H1 (cell line): ENCODE measurements at regions not wholly inside any gene's neighbourhood (a gene's known extent, or its start where the extent isn't known, plus 50 kb on each side); places are given as distances from the start of the nearest gene placed in this dataset.

Source experiments
- CTCF ChIA-PET: fragments of 300-600 bp; sonication (Branson Sonifier 250); formaldehyde crosslinking; loops from one replicate; lab custom pipeline; 2021; ENCODE audit not compliant: partially characterized antibody; lab: Charles Lee
- POLR2A ChIA-PET: fragments of 300-600 bp; sonication (Branson Sonifier 250); formaldehyde crosslinking; loops from one replicate; lab custom pipeline; 2021; ENCODE audit warnings: inconsistent platforms; ENCODE audit not compliant: partially characterized antibody; lab: Charles Lee
- DNase-seq, 2 experiments: peaks; one replicate each; pipeline versions ENCODE4 v3.0.0 to v3.0.0-alpha.2; 2010 to 2022; ENCODE audit warnings: low spot score in 2 of 2, low read depth in 1 of 2, mixed read lengths in 1 of 2
- FAIRE-seq: peaks from 2 replicates; lab custom pipeline; 2011; peaks lifted over from hg19 to GRCh38; lab: Jason Lieb, UNC
- H2AFZ ChIP-seq: 2 replicates; pipeline ENCODE4 v1.8.1; 2012; ENCODE audit warnings: low read length, inconsistent platforms
- H2AK5ac ChIP-seq: 2 replicates; pipeline ENCODE4 v1.6.1; 2013; ENCODE audit warnings: low read depth, low read length
- H2BK120ac ChIP-seq: replicated peaks from 2 replicates; pipeline ENCODE3; 2013; ENCODE audit warnings: low read depth, low read length, inconsistent platforms
- H2BK12ac ChIP-seq: 2 replicates; pipeline ENCODE4 v1.6.1; 2013; ENCODE audit warnings: low read depth, low read length
- H2BK15ac ChIP-seq: 2 replicates; pipeline ENCODE4 v1.6.1; 2013; ENCODE audit warnings: low read length
- H2BK20ac ChIP-seq: 2 replicates; pipeline ENCODE4 v1.6.1; 2013; ENCODE audit warnings: low read length
- H2BK5ac ChIP-seq: 2 replicates; pipeline ENCODE4 v1.6.1; 2013; ENCODE audit warnings: low read depth, low read length
- H3K14ac ChIP-seq: 2 replicates; pipeline ENCODE4 v1.6.1; 2013; ENCODE audit warnings: inconsistent platforms; ENCODE audit not compliant: insufficient read length
- H3K18ac ChIP-seq: 2 replicates; pipeline ENCODE4 v1.6.1; 2013; ENCODE audit warnings: low read length; ENCODE audit errors: extremely low read depth
- H3K23ac ChIP-seq: 2 replicates; pipeline ENCODE4 v1.6.1; 2013; ENCODE audit warnings: inconsistent platforms; ENCODE audit not compliant: insufficient read length
- H3K23me2 ChIP-seq: 2 replicates; pipeline ENCODE4 v1.6.1; 2013; ENCODE audit warnings: low read depth, low read length
- H3K27ac ChIP-seq: 2 replicates; pipeline ENCODE4 v1.6.1; 2011; ENCODE audit warnings: low read depth, low read length, inconsistent platforms
- H3K27me3 ChIP-seq, 4 experiments: replicated peaks in 1 of 4; 1 replicate in 1 of 4; 2 replicates in 3 of 4; pipeline versions ENCODE4 v1.6.1 to v1.8.1; 2011 to 2013; ENCODE audit warnings: low read length in 3 of 4, mild to moderate bottlenecking in 3 of 4, inconsistent platforms in 2 of 4, mixed read lengths in 2 of 4, moderate library complexity in 1 of 4; ENCODE audit not compliant: control insufficient read depth in 3 of 4, insufficient read depth in 3 of 4; ENCODE audit errors: extremely low read depth in 1 of 4
- H3K36me3 ChIP-seq, 4 experiments: 2 replicates each; pipeline versions ENCODE4 v1.6.1 to v1.8.1; 2011 to 2013; ENCODE audit warnings: mild to moderate bottlenecking in 4 of 4, low read length in 3 of 4, moderate library complexity in 2 of 4, control low read depth in 1 of 4, inconsistent platforms in 1 of 4; ENCODE audit not compliant: insufficient read depth in 4 of 4, control insufficient read depth in 2 of 4
- H3K4ac ChIP-seq: replicated peaks from 2 replicates; pipeline ENCODE3; 2013; ENCODE audit warnings: low read length, low read depth, mixed read lengths, inconsistent platforms; ENCODE audit not compliant: insufficient read length
- H3K4me1 ChIP-seq, 4 experiments: replicated peaks in 1 of 4; 1 replicate in 1 of 4; 2 replicates in 3 of 4; pipeline versions ENCODE4 v1.6.1 to v1.8.1; 2011 to 2013; ENCODE audit warnings: low read length in 3 of 4, inconsistent platforms in 2 of 4, mixed read lengths in 1 of 4; ENCODE audit not compliant: insufficient read depth in 4 of 4, control insufficient read depth in 3 of 4
- H3K4me2 ChIP-seq, 2 experiments: 2 replicates each; pipeline versions ENCODE4 v1.6.1 to v1.8.1; 2011 to 2013; ENCODE audit warnings: low read depth in 2 of 2, low read length in 2 of 2, control low read depth in 1 of 2, inconsistent platforms in 1 of 2, mild to moderate bottlenecking in 1 of 2; ENCODE audit not compliant: insufficient read depth in 1 of 2
- H3K4me3 ChIP-seq, 4 experiments: fragments of 200-600, 300-600 bp in 1 of 4; sonication (generic), shearing (Covaris generic), sonication (Bioruptor Twin) in 1 of 4; 2 replicates each; pipeline versions ENCODE4 v1.5.1 to v1.8.1; 2011 to 2016; ENCODE audit warnings: low read length in 4 of 4, low read depth in 3 of 4, control low read depth in 2 of 4, inconsistent platforms in 2 of 4, mild to moderate bottlenecking in 2 of 4, mixed read lengths in 1 of 4, moderate library complexity in 1 of 4; ENCODE audit not compliant: insufficient read depth in 2 of 4; ENCODE audit errors: extremely low read depth in 1 of 4
- H3K56ac ChIP-seq: replicated peaks from 2 replicates; pipeline ENCODE3; 2013; ENCODE audit warnings: low read depth, mild to moderate bottlenecking, mixed read lengths, low read length, inconsistent platforms; ENCODE audit not compliant: insufficient read length
- H3K79me1 ChIP-seq: 2 replicates; pipeline ENCODE4 v1.6.1; 2013; ENCODE audit warnings: low read depth, low read length, control low read depth
- H3K79me2 ChIP-seq, 2 experiments: 2 replicates each; pipeline versions ENCODE4 v1.6.1 to v1.8.1; 2012 to 2013; ENCODE audit warnings: low read length in 2 of 2, mild to moderate bottlenecking in 2 of 2, inconsistent platforms in 1 of 2; ENCODE audit not compliant: insufficient read depth in 2 of 2, control insufficient read depth in 1 of 2
- H3K9ac ChIP-seq, 4 experiments: replicated peaks in 1 of 4; 1 replicate in 1 of 4; 2 replicates in 3 of 4; pipeline versions ENCODE4 v1.6.1 to v1.8.1; 2011 to 2013; ENCODE audit warnings: low read depth in 3 of 4, low read length in 3 of 4, control low read depth in 2 of 4, mild to moderate bottlenecking in 2 of 4, moderate library complexity in 2 of 4, inconsistent platforms in 1 of 4; ENCODE audit errors: extremely low read depth in 1 of 4
- H3K9me3 ChIP-seq, 2 experiments: 2 replicates each; pipeline versions ENCODE4 v1.6.1 to v1.8.1; 2012 to 2013; ENCODE audit warnings: mild to moderate bottlenecking in 2 of 2, moderate library complexity in 2 of 2, control low read depth in 1 of 2, inconsistent platforms in 1 of 2, low read depth in 1 of 2, low read length in 1 of 2, mixed read lengths in 1 of 2; ENCODE audit not compliant: insufficient read depth in 2 of 2
- H4K20me1 ChIP-seq, 2 experiments: replicated peaks in 1 of 2; 2 replicates each; pipeline versions ENCODE3 to v1.8.1; 2011 to 2013; ENCODE audit warnings: inconsistent platforms in 2 of 2, low read length in 2 of 2, mild to moderate bottlenecking in 1 of 2; ENCODE audit not compliant: insufficient read depth in 2 of 2, control insufficient read depth in 1 of 2
- H4K5ac ChIP-seq: 2 replicates; pipeline ENCODE4 v1.6.1; 2013; ENCODE audit warnings: low read length, low read depth, mixed read lengths, inconsistent platforms; ENCODE audit not compliant: insufficient read length
- H4K8ac ChIP-seq: 2 replicates; pipeline ENCODE4 v1.8.0; 2013; ENCODE audit warnings: mild to moderate bottlenecking, moderate library complexity, low read length, inconsistent platforms; ENCODE audit not compliant: insufficient read depth; ENCODE audit errors: extremely low read depth
- H4K91ac ChIP-seq: replicated peaks from 2 replicates; pipeline ENCODE3; 2013; ENCODE audit warnings: low read length, mixed read lengths, inconsistent platforms; ENCODE audit not compliant: insufficient read length
- BCL11A ChIP-seq, 2 experiments: IDR thresholded peaks; one replicate each; pipeline ENCODE4 v1.6.1; 2011; ENCODE audit warnings: low read depth in 2 of 2, low read length in 2 of 2, mild to moderate bottlenecking in 2 of 2
- CTBP2 ChIP-seq: IDR thresholded peaks from 2 replicates; pipeline ENCODE4 v1.7.0; 2011; ENCODE audit warnings: borderline replicate concordance, mild to moderate bottlenecking, moderate library complexity, mixed read lengths, low read length; ENCODE audit not compliant: insufficient read depth, insufficient read length
- E2F6 ChIP-seq: IDR thresholded peaks from 2 replicates; pipeline ENCODE4 v1.6.1; 2012; ENCODE audit warnings: inconsistent platforms
- EP300 ChIP-seq, 2 experiments: IDR thresholded peaks; 1 replicate in 1 of 2; 2 replicates in 1 of 2; pipeline ENCODE4 v1.6.1; 2011 to 2012; ENCODE audit warnings: low read depth in 2 of 2, low read length in 2 of 2, mild to moderate bottlenecking in 2 of 2, borderline replicate concordance in 1 of 2, inconsistent platforms in 1 of 2, moderate library complexity in 1 of 2
- HDAC6 ChIP-seq: IDR thresholded peaks from one replicate; pipeline ENCODE4 v1.7.1; 2012; ENCODE audit warnings: low read depth, mild to moderate bottlenecking, inconsistent platforms, low read length, moderate library complexity
- JUN ChIP-seq: IDR thresholded peaks from 2 replicates; pipeline ENCODE4 v1.6.1; 2011; ENCODE audit warnings: low read depth, mild to moderate bottlenecking, improper control_type of control experiment, low read length
- KDM4A ChIP-seq: IDR thresholded peaks from one replicate; pipeline ENCODE4 v1.7.1; 2012; ENCODE audit warnings: low read depth, mild to moderate bottlenecking, moderate library complexity, low read length, inconsistent platforms; ENCODE audit not compliant: severe bottlenecking
- POLR2AphosphoS5 ChIP-seq: IDR thresholded peaks from 2 replicates; pipeline ENCODE4 v1.6.1; 2011; ENCODE audit warnings: low read depth, low read length
- SP2 ChIP-seq: IDR thresholded peaks from 2 replicates; pipeline ENCODE4 v1.6.1; 2012; ENCODE audit warnings: mild to moderate bottlenecking, low read length, inconsistent platforms
- SUZ12 ChIP-seq: fragments of 200-600 bp; sonication (generic); IDR thresholded peaks from 2 replicates; pipeline ENCODE4 v1.6.1; 2012; ENCODE audit warnings: mild to moderate bottlenecking, inconsistent platforms, low read length, moderate library complexity, mixed read lengths
- TCF12 ChIP-seq: IDR thresholded peaks from 2 replicates; pipeline ENCODE4 v1.6.1; 2011; ENCODE audit warnings: low read depth, mild to moderate bottlenecking, low read length
- WGBS, 2 experiments: shearing (Covaris generic) in 1 of 2; methylation state at CpG; one replicate each; pipeline versions ENCODE4 v1.1.6 to v1.1.7; 2013 to 2015; ENCODE audit warnings: low lambda C conversion rate in 2 of 2, mixed read lengths in 2 of 2, inconsistent platforms in 1 of 2, low coverage in 1 of 2, missing lambda C conversion rate in 1 of 2; ENCODE audit not compliant: insufficient replicate concordance in 2 of 2, insufficient coverage in 1 of 2, insufficient read length in 1 of 2; ENCODE audit errors: extremely low coverage in 1 of 2, missing lambda C conversion rate in 1 of 2; 5-methylcytosine and 5-hydroxymethylcytosine counted together

DNA sequence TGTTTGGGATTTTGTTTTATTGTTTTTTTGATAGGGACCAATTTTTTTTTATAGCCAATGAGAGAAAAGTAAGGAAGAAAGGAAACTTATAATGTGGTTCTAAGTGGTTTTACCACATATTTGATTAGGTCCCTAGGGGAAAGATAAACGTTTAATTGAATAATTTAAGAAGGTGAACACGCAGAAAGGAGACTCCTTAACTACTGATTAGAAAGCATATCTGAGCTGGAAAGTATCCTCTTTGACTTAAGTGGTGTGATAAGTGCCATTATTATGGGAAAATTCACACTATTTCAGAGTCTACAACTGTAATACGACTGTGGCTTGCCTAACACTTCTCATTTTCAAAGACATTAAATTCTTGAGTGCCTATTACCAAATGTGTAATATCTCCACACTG is 106.5 kb upstream of the GRAMD1B start:
- H2BK15ac ChIP-seq, result no peak overlapping the region
- H3K9ac ChIP-seq, result no peak overlapping the region
- H3K23ac ChIP-seq, result no peak overlapping the region
- no peak for DNase-seq
- 0 out of 4 replicates have a peak, but pooled peaks cover 0 to 3% of the 10 kb centered on the region in 2 experiments for H3K79me2 ChIP-seq
- no peak overlapping the region for H2BK12ac ChIP-seq
- no peak overlapping the region for H4K91ac ChIP-seq
- ChIA-PET POLR2A (no interaction called here), CTCF (interaction anchor here (0.7 to 1.4 kb wide), 3 partner anchors 11 to 84 kb away, joined by 3 to 5 read pairs (median 3); no protein-coding TSS in a partner anchor)
- H2AK5ac ChIP-seq, result no peak overlapping the region
- H3K23me2 ChIP-seq, result no peaks in the 10 kb centered on the region
- no peak overlapping the region for H4K5ac ChIP-seq
- no peak overlapping the region for H3K18ac ChIP-seq
- WGBS, 2 experiments, result 76% methylated on average over 3 of the region's 3 CpGs; no CpG with 5 or more reads in 1 of the 2 experiments
- no peak overlapping the region for H2BK20ac ChIP-seq
- no peak overlapping the region for H3K56ac ChIP-seq
- no peaks in the 10 kb centered on the region for H3K36me3 ChIP-seq
- no peaks in the 10 kb centered on the region for H4K20me1 ChIP-seq
- H2BK120ac ChIP-seq, result no peak overlapping the region
- TF ChIP-seq POLR2AphosphoS5, result no peak
- TF ChIP-seq EP300 (IDR thresholded peaks at IDR 0.05; ENCODE audit: borderline replicate concordance in 1 of 2, low read depth in 2 of 2, low read length in 2 of 2), result no peak
- no peak for TF ChIP-seq KDM4A
- TF ChIP-seq CTBP2, result no peak
- TF ChIP-seq BCL11A (IDR thresholded peaks at IDR 0.05; ENCODE audit: low read depth in 2 of 2, low read length in 2 of 2), result no peak
- no peak for TF ChIP-seq SP2
- TF ChIP-seq SUZ12, result no peak
- TF ChIP-seq E2F6, result no peak
- no peak for TF ChIP-seq HDAC6
- TF ChIP-seq TCF12, result no peak
- no peak for TF ChIP-seq JUN
- H3K27ac ChIP-seq, result no peak overlapping the region
- H3K9me3 ChIP-seq, result no peaks in the 10 kb centered on the region
- no peak overlapping the region for H2AFZ ChIP-seq
- H4K8ac ChIP-seq, result no peak overlapping the region
- no peak overlapping the region for H3K14ac ChIP-seq
- no peak for FAIRE-seq
- H3K79me1 ChIP-seq, result no peaks in the 10 kb centered on the region
- H3K27me3 ChIP-seq, result no peaks in the 10 kb centered on the region
- H2BK5ac ChIP-seq, result no peak overlapping the region
- no peak overlapping the region for H3K4ac ChIP-seq
- no peak overlapping the region for H3K4me3 ChIP-seq
- H3K4me1 ChIP-seq, result no peaks in the 10 kb centered on the region
- H3K4me2 ChIP-seq, result no peak overlapping the region
